ENCODE measurements at regions not wholly inside any gene's neighbourhood (a gene's known extent, or its start where the extent isn't known, plus 50 kb on each side); places are given as distances from the start of the nearest gene placed in this dataset.

- Histone ChIP-seq H3K27me3 (ENCODE audit: low read depth) (peaks cover 71% of the 10 kb centered on the region), H3K9me3 (replicated peaks) (no peaks in the 10 kb centered on the region), H3K36me3 (no peaks in the 10 kb centered on the region), H3K27ac (replicated peaks) (no peak overlapping the region), H3K4me3 (no peak overlapping the region), H3K4me1 (no peaks in the 10 kb centered on the region)
- DNase-seq, result no peak
- intact Hi-C loops (cut with micrococcal nuclease), result no loop called here
- no peak for TF ChIP-seq CTCF (IDR thresholded peaks at IDR 0.05; ENCODE audit: borderline replicate concordance)
Measured at GRCh38 chr5:2201011-2201410, 318.3 kb upstream of the IRX4 start.

- no peak for DNase-seq
- intact Hi-C loops (cut with micrococcal nuclease), result no loop called here
- H3K27me3 ChIP-seq (ENCODE audit: low read depth), result peaks cover 75% of the 10 kb centered on the region
- H3K4me3 ChIP-seq, result no peak overlapping the region
- H3K9me3 ChIP-seq (replicated peaks), result peaks cover 2% of the 10 kb centered on the region
- no peaks in the 10 kb centered on the region for H3K4me1 ChIP-seq
- no peak for TF ChIP-seq CTCF (IDR thresholded peaks at IDR 0.05; ENCODE audit: borderline replicate concordance)
- H3K36me3 ChIP-seq, result no peaks in the 10 kb centered on the region
- H3K27ac ChIP-seq (replicated peaks), result no peak overlapping the region
Measured at GRCh38 chr5:2200261-2200950, 317.7 kb upstream of the IRX4 start.

- DNase-seq, result no peak
- TF ChIP-seq CTCF (IDR thresholded peaks at IDR 0.05; ENCODE audit: borderline replicate concordance), result no peak
- H3K4me3 ChIP-seq, result no peak overlapping the region
- H3K27ac ChIP-seq (replicated peaks), result no peak overlapping the region
- intact Hi-C loops (cut with micrococcal nuclease), result no loop called here
- peaks cover 9% of the 10 kb centered on the region for H3K9me3 ChIP-seq (replicated peaks)
- H3K27me3 ChIP-seq (ENCODE audit: low read depth), result peaks cover 71% of the 10 kb centered on the region
- H3K4me1 ChIP-seq, result no peaks in the 10 kb centered on the region
- H3K36me3 ChIP-seq, result no peaks in the 10 kb centered on the region
Measured at GRCh38 chr5:2199697-2200096, 317.0 kb upstream of the IRX4 start.

GRCh38 chr5:2196989-2197619 is 314.4 kb upstream of the IRX4 start:
- intact Hi-C loops (cut with micrococcal nuclease), result no loop called here

GRCh38 chr5:2196416-2196815 is 313.7 kb upstream of the IRX4 start:
- H3K36me3 ChIP-seq, result no peaks in the 10 kb centered on the region
- no peak for TF ChIP-seq CTCF (IDR thresholded peaks at IDR 0.05; ENCODE audit: borderline replicate concordance)
- H3K9me3 ChIP-seq (replicated peaks), result peaks cover 15% of the 10 kb centered on the region
- H3K27ac ChIP-seq (replicated peaks), result no peak overlapping the region
- peaks cover 46% of the 10 kb centered on the region for H3K27me3 ChIP-seq (ENCODE audit: low read depth)
- no peak overlapping the region for H3K4me3 ChIP-seq
- intact Hi-C loops (cut with micrococcal nuclease), result no loop called here
- DNase-seq, result no peak
- no peaks in the 10 kb centered on the region for H3K4me1 ChIP-seq

More at GRCh38 chr5:2196989-2197619, 314.4 kb upstream of the IRX4 start:
- no peak for DNase-seq
- TF ChIP-seq CTCF (IDR thresholded peaks at IDR 0.05; ENCODE audit: borderline replicate concordance), result no peak
- Histone ChIP-seq H3K27me3 (ENCODE audit: low read depth) (peaks cover 51% of the 10 kb centered on the region), H3K4me1 (no peaks in the 10 kb centered on the region), H3K36me3 (no peaks in the 10 kb centered on the region), H3K4me3 (no peak overlapping the region), H3K9me3 (replicated peaks) (peaks cover 15% of the 10 kb centered on the region), H3K27ac (replicated peaks) (no peak overlapping the region)

Data from left ventricle myocardium inferior (tissue), 1 donor.